ENCODE measurements at regions not wholly inside any gene's neighbourhood (a gene's known extent, or its start where the extent isn't known, plus 50 kb on each side); places are given as distances from the start of the nearest gene placed in this dataset.

- TF ChIP-seq CTCF (conservative IDR thresholded peaks at IDR 0.05), result no peak
- Mint-ChIP-seq H3K27me3 (ENCODE audit: insufficient read depth) (no peaks in the 10 kb centered on the region), H3K4me1 (peaks cover 8% of the 10 kb centered on the region), H3K36me3 (ENCODE audit: low read depth) (no peaks in the 10 kb centered on the region), H3K4me3 (no peak overlapping the region), H3K27ac (no peak overlapping the region), H3K9me3 (no peaks in the 10 kb centered on the region)
- Histone ChIP-seq H3K9ac (ENCODE audit: extremely low read depth, low read length, poor library complexity, severe bottlenecking) (no peak overlapping the region), H3K27ac (ENCODE audit: low read depth, low read length) (no peak overlapping the region), H3K4me1 (ENCODE audit: control insufficient read depth, insufficient read depth, low read length) (no peaks in the 10 kb centered on the region), H3K27me3 (ENCODE audit: control insufficient read depth, insufficient read depth, low read length, poor library complexity, severe bottlenecking) (no peaks in the 10 kb centered on the region), H3K36me3 (ENCODE audit: control insufficient read depth, insufficient read depth, low read length) (no peaks in the 10 kb centered on the region), H3K9me3 (ENCODE audit: control insufficient read depth, low read length) (no peaks in the 10 kb centered on the region), H3K4me3 (ENCODE audit: low read length) (no peak overlapping the region)
- DNase-seq, result no peak
- WGBS, 2 experiments (ENCODE audit: insufficient coverage in 1 of 2, insufficient read length in 1 of 2), result 89 to 97% methylated on average over 1 of the region's 1 CpG
Observed at GRCh38 chr7:17497136-17497535, 198.7 kb downstream of the AHR start.

DNA sequence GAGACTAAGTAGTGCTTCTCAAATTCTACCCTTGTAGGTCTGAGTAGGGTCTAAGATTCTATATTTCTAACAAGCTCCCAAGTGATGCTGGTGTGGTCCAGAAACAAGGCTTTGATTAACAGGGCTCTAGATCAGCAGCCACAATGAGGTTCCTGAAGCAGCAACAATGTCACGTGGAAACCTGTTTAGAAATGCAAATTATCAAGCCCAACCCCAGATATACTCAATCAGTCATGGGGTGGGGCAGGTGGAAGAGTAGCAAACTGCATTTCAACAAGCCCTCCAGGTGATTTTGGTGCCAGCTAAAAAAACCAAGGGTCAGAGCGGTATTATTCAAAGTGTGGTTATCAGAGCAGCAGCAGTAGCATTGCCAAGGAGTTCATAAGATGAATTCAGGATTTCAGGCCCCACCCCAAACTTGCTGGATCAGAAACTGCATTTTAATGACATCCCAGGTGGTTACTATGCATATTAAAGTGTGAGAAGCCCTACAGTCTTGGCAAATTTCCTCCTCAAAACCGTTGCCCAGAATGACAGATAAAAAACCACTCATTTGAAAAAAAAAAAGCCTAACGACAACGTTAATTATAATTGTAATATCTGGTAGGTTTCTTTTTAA lies 199.2 kb downstream of the AHR start:
- Mint-ChIP-seq H3K27ac (no peak overlapping the region), H3K27me3 (ENCODE audit: insufficient read depth) (no peaks in the 10 kb centered on the region), H3K9me3 (no peaks in the 10 kb centered on the region), H3K36me3 (ENCODE audit: low read depth) (no peaks in the 10 kb centered on the region), H3K4me3 (no peak overlapping the region), H3K4me1 (peaks cover 9% of the 10 kb centered on the region)
- Histone ChIP-seq H3K27ac (ENCODE audit: low read depth, low read length) (no peak overlapping the region), H3K9ac (ENCODE audit: extremely low read depth, low read length, poor library complexity, severe bottlenecking) (no peak overlapping the region), H3K27me3 (ENCODE audit: control insufficient read depth, insufficient read depth, low read length, poor library complexity, severe bottlenecking) (no peaks in the 10 kb centered on the region), H3K36me3 (ENCODE audit: control insufficient read depth, insufficient read depth, low read length) (no peaks in the 10 kb centered on the region), H3K4me3 (ENCODE audit: low read length) (no peak overlapping the region), H3K4me1 (ENCODE audit: control insufficient read depth, insufficient read depth, low read length) (no peaks in the 10 kb centered on the region), H3K9me3 (ENCODE audit: control insufficient read depth, low read length) (no peaks in the 10 kb centered on the region)
- WGBS, 2 experiments (ENCODE audit: insufficient coverage in 1 of 2, insufficient read length in 1 of 2), result 62 to 73% methylated on average over 2 to 3 of the region's 5 CpGs
- no peak for TF ChIP-seq CTCF (conservative IDR thresholded peaks at IDR 0.05)
- peak; percentile 39 for DNase-seq

GRCh38 chr7:17498230-17498629 lies 199.8 kb downstream of the AHR start:
- H3K4me1 ChIP-seq (ENCODE audit: control insufficient read depth, insufficient read depth, low read length), result no peaks in the 10 kb centered on the region
- no peaks in the 10 kb centered on the region for H3K36me3 Mint-ChIP-seq (ENCODE audit: low read depth)
- no peak overlapping the region for H3K27ac ChIP-seq (ENCODE audit: low read depth, low read length)
- H3K9me3 ChIP-seq (ENCODE audit: control insufficient read depth, low read length), result no peaks in the 10 kb centered on the region
- no peaks in the 10 kb centered on the region for H3K9me3 Mint-ChIP-seq
- H3K9ac ChIP-seq (ENCODE audit: extremely low read depth, low read length, poor library complexity, severe bottlenecking), result no peak overlapping the region
- 93 to 100% methylated on average over 1 to 4 of the region's 4 CpGs for WGBS, 2 experiments (ENCODE audit: insufficient coverage in 1 of 2, insufficient read length in 1 of 2)
- peaks cover 9% of the 10 kb centered on the region for H3K4me1 Mint-ChIP-seq
- no peak overlapping the region for H3K4me3 Mint-ChIP-seq
- TF ChIP-seq CTCF (conservative IDR thresholded peaks at IDR 0.05), result no peak
- H3K4me3 ChIP-seq (ENCODE audit: low read length), result no peak overlapping the region
- H3K27me3 Mint-ChIP-seq (ENCODE audit: insufficient read depth), result no peaks in the 10 kb centered on the region
- no peaks in the 10 kb centered on the region for H3K36me3 ChIP-seq (ENCODE audit: control insufficient read depth, insufficient read depth, low read length)
- H3K27ac Mint-ChIP-seq, result no peak overlapping the region
- DNase-seq, result no peak
- no peaks in the 10 kb centered on the region for H3K27me3 ChIP-seq (ENCODE audit: control insufficient read depth, insufficient read depth, low read length, poor library complexity, severe bottlenecking)

Measured in endodermal cell (in vitro differentiated cells).